Lower lobe of right lung (tissue), 2 donors: ENCODE measurements at regions not wholly inside any gene's neighbourhood (a gene's known extent, or its start where the extent isn't known, plus 50 kb on each side); places are given as distances from the start of the nearest gene placed in this dataset.

ENCODE experiments used
- ATAC-seq, 2 donors: fragments of 200-7000 bp; cut with Tn5 transposase; one replicate each; pipeline ENCODE4 v1.9.1; 2020 to 2022; ENCODE audit warnings: mild to moderate bottlenecking in 2 of 2, moderate library complexity in 2 of 2
- DNase-seq: peaks from one replicate; pipeline ENCODE4 v3.0.0-alpha.2; 2020
- H3K27ac ChIP-seq: fragments of 200-600 bp; one replicate; pipeline ENCODE4 v1.8.0; 2022
- H3K27me3 ChIP-seq: fragments of 200-600 bp; one replicate; pipeline ENCODE4 v1.8.0; 2022; ENCODE audit warnings: low read depth
- H3K36me3 ChIP-seq: fragments of 200-600 bp; one replicate; pipeline ENCODE4 v1.8.0; 2022; ENCODE audit warnings: mild to moderate bottlenecking
- H3K4me1 ChIP-seq: fragments of 200-600 bp; one replicate; pipeline ENCODE4 v1.8.0; 2022
- H3K4me3 ChIP-seq: fragments of 200-600 bp; one replicate; pipeline ENCODE4 v1.8.0; 2022; ENCODE audit warnings: mild to moderate bottlenecking
- H3K9me3 ChIP-seq: fragments of 200-600 bp; one replicate; pipeline ENCODE4 v1.8.0; 2022
- CTCF ChIP-seq: fragments of 200-600 bp; IDR thresholded peaks from one replicate; pipeline ENCODE4 v1.8.0; 2022; ENCODE audit warnings: antibody characterized with exemption, mild to moderate bottlenecking
- intact Hi-C: fragments of 100-400 bp; cut with DNase I; formaldehyde crosslinking; loops from one replicate; pipeline ENCODE4 v1.11.0; 2022
- donor health status: DM: no; HTN: yes; CAD: no; lungs with severe emphysema.

DNA sequence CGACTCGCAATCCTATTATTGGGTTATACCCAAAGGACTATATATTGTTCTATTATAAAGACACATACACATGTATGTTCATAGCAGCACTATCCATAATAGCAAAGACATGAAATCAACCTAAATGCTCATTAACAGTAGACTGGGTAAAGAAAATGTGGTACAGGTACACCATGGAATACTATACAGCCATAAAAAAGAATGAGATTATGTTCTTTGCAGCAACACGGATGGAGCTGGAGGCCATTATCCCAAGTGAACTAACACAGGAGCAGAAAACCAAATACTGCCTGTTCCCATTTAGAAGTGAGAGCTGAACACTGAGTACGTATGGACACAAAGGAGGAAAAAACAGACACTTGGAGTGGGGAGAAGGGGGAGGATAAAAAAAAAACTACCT is 536.8 kb upstream of the DPP6 start:
- TF ChIP-seq CTCF = no peak
- intact Hi-C loops = no loop called here
- no peak overlapping the region for H3K4me3 ChIP-seq
- H3K36me3 ChIP-seq = no peaks in the 10 kb centered on the region
- DNase-seq (no peak), ATAC-seq (no peak)
- no peak overlapping the region for H3K27ac ChIP-seq
- H3K27me3 ChIP-seq = no peaks in the 10 kb centered on the region
- no peaks in the 10 kb centered on the region for H3K4me1 ChIP-seq
- H3K9me3 ChIP-seq = no peaks in the 10 kb centered on the region

- DNase-seq = no peak
- H3K9me3 ChIP-seq = no peaks in the 10 kb centered on the region
- H3K4me3 ChIP-seq = no peak overlapping the region
- no peaks in the 10 kb centered on the region for H3K4me1 ChIP-seq
- no peak for TF ChIP-seq CTCF
- no peaks in the 10 kb centered on the region for H3K27me3 ChIP-seq
- no peak overlapping the region for H3K27ac ChIP-seq
- intact Hi-C loops = no loop called here
- H3K36me3 ChIP-seq = no peaks in the 10 kb centered on the region
- no peak for ATAC-seq
Measured at GRCh38 chr7:153518201-153518984, 533.8 kb upstream of the DPP6 start.

DNA sequence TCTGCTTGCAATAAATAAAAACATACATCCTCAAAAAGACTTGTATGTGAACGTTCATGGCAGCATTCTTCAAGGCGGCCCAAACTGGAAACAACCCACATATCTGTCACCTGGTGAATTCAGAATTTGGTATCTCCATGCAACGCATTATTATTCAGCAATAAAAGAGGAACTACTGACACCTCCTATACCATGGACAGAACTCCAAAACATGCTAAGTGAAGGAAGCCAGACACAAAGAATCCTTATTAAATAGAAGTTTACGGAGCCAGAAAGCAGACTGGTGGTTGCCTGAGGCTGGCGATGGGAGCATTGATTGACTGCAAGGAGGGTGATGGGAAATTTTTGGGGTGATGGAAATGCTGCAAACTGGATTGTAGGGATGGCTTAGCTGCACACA is 530.8 kb upstream of the DPP6 start:
- H3K27me3 ChIP-seq = no peaks in the 10 kb centered on the region
- H3K4me1 ChIP-seq = no peaks in the 10 kb centered on the region
- ATAC-seq (no peak), DNase-seq (no peak)
- H3K36me3 ChIP-seq = no peaks in the 10 kb centered on the region
- no peak overlapping the region for H3K27ac ChIP-seq
- TF ChIP-seq CTCF = no peak
- intact Hi-C loops = no loop called here
- no peaks in the 10 kb centered on the region for H3K9me3 ChIP-seq
- H3K4me3 ChIP-seq = no peak overlapping the region

DNA sequence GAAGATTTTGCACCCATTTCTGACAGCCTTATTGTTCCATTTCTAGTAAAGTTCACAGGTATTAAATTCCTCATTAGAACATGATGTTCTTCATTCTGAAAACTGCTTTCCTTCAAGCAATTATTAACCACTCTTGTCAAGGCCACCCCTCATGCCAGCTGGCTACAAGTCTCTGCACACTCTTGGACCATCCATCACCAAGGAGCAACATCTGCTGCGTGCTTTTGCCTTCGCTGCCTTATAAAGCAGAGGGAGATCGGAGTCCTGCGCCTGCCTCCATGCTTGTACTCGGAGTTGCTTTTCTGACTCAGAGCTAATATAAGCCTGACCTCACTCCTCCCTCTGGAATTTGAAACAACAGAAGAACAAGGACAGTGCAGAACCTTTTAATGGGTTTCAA is 529.9 kb upstream of the DPP6 start:
- Histone ChIP-seq H3K36me3 (no peaks in the 10 kb centered on the region), H3K27me3 (no peaks in the 10 kb centered on the region), H3K27ac (no peak overlapping the region), H3K9me3 (no peaks in the 10 kb centered on the region), H3K4me3 (no peak overlapping the region), H3K4me1 (no peaks in the 10 kb centered on the region)
- no peak for TF ChIP-seq CTCF
- peak in 1 of 2 donors; percentile 11 for ATAC-seq
- DNase-seq = no peak
- intact Hi-C loops = no loop called here

DNA sequence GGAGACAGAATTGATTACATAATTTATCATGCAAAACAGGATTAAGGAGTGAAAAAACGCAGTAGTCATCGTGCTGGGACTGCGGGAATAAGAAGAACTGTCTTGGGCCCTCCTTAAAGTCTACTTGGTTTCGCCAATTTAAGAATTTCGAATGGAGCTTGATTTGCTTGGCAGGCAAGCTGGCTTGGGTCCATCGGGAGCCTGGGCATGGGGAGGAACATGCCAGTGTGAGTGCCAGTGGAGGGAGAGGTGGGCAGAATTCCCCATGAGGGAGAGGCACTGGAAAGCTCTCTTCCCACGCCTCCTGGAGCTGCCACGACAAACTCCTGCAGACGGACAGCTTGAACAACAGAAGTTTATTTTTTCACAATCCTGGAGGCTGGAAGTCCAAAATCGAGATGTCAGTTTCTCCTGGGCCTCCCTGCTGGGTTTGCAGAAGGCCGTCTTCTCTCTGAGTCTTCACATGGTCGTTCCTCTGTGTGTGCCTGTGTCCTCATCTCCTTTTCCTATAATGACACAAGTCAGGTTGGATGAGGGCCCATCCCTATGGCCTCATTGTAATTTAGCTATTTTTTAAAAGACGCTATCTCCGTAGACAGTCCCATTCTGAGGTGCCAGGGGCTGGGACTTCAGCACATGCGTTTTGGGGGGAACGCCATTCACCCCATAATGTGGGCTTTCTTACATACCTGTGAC is 528.7 kb upstream of the DPP6 start:
- Histone ChIP-seq H3K9me3 (no peaks in the 10 kb centered on the region), H3K27ac (no peak overlapping the region), H3K4me1 (no peaks in the 10 kb centered on the region), H3K36me3 (no peaks in the 10 kb centered on the region), H3K4me3 (no peak overlapping the region), H3K27me3 (no peaks in the 10 kb centered on the region)
- intact Hi-C loops = no loop called here
- DNase-seq (no peak), ATAC-seq (no peak)
- TF ChIP-seq CTCF = no peak
